ENCODE measurements at regions not wholly inside any gene's neighbourhood (a gene's known extent, or its start where the extent isn't known, plus 50 kb on each side); places are given as distances from the start of the nearest gene placed in this dataset.

GRCh38 chr15:70560617-70561328 lies 202.6 kb downstream of the UACA start:
- H3K4me3 ChIP-seq (ENCODE audit: low read depth, low read length) = no peak overlapping the region
- H3K27me3 ChIP-seq (ENCODE audit: control insufficient read depth, insufficient read depth, low read length) = peaks cover 5% of the 10 kb centered on the region
- TF ChIP-seq CTCF (IDR thresholded peaks at IDR 0.05; ENCODE audit: insufficient read depth, low read length, poor library complexity, severe bottlenecking) = no peak
- no peak for DNase-seq (ENCODE audit: low read depth)
- no peaks in the 10 kb centered on the region for H3K36me3 ChIP-seq (ENCODE audit: control insufficient read depth, insufficient read depth, low read length)

GRCh38 chr15:70559265-70560239 lies 203.8 kb downstream of the UACA start:
- no peak for TF ChIP-seq CTCF (IDR thresholded peaks at IDR 0.05; ENCODE audit: insufficient read depth, low read length, poor library complexity, severe bottlenecking)
- peaks cover 5% of the 10 kb centered on the region for H3K27me3 ChIP-seq (ENCODE audit: control insufficient read depth, insufficient read depth, low read length)
- no peaks in the 10 kb centered on the region for H3K36me3 ChIP-seq (ENCODE audit: control insufficient read depth, insufficient read depth, low read length)
- no peak for DNase-seq (ENCODE audit: low read depth)
- H3K4me3 ChIP-seq (ENCODE audit: low read depth, low read length) = no peak overlapping the region

GRCh38 chr15:70558406-70559264 lies 204.7 kb downstream of the UACA start:
- no peak for TF ChIP-seq CTCF (IDR thresholded peaks at IDR 0.05; ENCODE audit: insufficient read depth, low read length, poor library complexity, severe bottlenecking)
- Histone ChIP-seq H3K36me3 (ENCODE audit: control insufficient read depth, insufficient read depth, low read length) (no peaks in the 10 kb centered on the region), H3K27me3 (ENCODE audit: control insufficient read depth, insufficient read depth, low read length) (peaks cover 5% of the 10 kb centered on the region), H3K4me3 (ENCODE audit: low read depth, low read length) (no peak overlapping the region)
- DNase-seq (ENCODE audit: low read depth) = no peak

GRCh38 chr15:70557521-70558258 lies 205.7 kb downstream of the UACA start:
- no peaks in the 10 kb centered on the region for H3K36me3 ChIP-seq (ENCODE audit: control insufficient read depth, insufficient read depth, low read length)
- H3K4me3 ChIP-seq (ENCODE audit: low read depth, low read length) = no peak overlapping the region
- DNase-seq (ENCODE audit: low read depth) = no peak
- TF ChIP-seq CTCF (IDR thresholded peaks at IDR 0.05; ENCODE audit: insufficient read depth, low read length, poor library complexity, severe bottlenecking) = no peak
- peaks cover 5% of the 10 kb centered on the region for H3K27me3 ChIP-seq (ENCODE audit: control insufficient read depth, insufficient read depth, low read length)

- Histone ChIP-seq H3K4me3 (ENCODE audit: low read depth, low read length) (no peak overlapping the region), H3K36me3 (ENCODE audit: control insufficient read depth, insufficient read depth, low read length) (no peaks in the 10 kb centered on the region), H3K27me3 (ENCODE audit: control insufficient read depth, insufficient read depth, low read length) (peaks cover 9% of the 10 kb centered on the region)
- TF ChIP-seq CTCF (IDR thresholded peaks at IDR 0.05; ENCODE audit: insufficient read depth, low read length, poor library complexity, severe bottlenecking) = no peak
- DNase-seq (ENCODE audit: low read depth) = no peak
Observed at GRCh38 chr15:70556779-70557178, 206.6 kb downstream of the UACA start.
